ENCODE measurements at regions not wholly inside any gene's neighbourhood (a gene's known extent, or its start where the extent isn't known, plus 50 kb on each side); places are given as distances from the start of the nearest gene placed in this dataset.

- TF ChIP-seq CTCF (IDR thresholded peaks at IDR 0.05; ENCODE audit: low read depth, low read length, poor library complexity, severe bottlenecking) (no peak), EZH2phosphoT487 (IDR thresholded peaks at IDR 0.05; ENCODE audit: borderline replicate concordance, low read length) (no peak)
Observed at GRCh38 chr12:22746720-22747119, 121.7 kb downstream of the ETNK1 start.

GRCh38 chr12:22755629-22756028 lies 130.7 kb downstream of the ETNK1 start:
- no peaks in the 10 kb centered on the region for H3K9me2 ChIP-seq (replicated peaks; ENCODE audit: control insufficient read depth, low read length)
- no peak overlapping the region for H3K4me3 ChIP-seq (ENCODE audit: low read length)
- no peaks in the 10 kb centered on the region for H3K4me1 ChIP-seq (ENCODE audit: control insufficient read depth, low read length)
- no peaks in the 10 kb centered on the region for H3K27me3 ChIP-seq (ENCODE audit: control insufficient read depth, low read length)
- H3K4me2 ChIP-seq (ENCODE audit: low read length) = no peak overlapping the region
- no peaks in the 10 kb centered on the region for H3K79me2 ChIP-seq (ENCODE audit: control insufficient read depth, low read length)
- H3F3A ChIP-seq (ENCODE audit: control insufficient read depth, insufficient read depth) = no peaks in the 10 kb centered on the region
- no peak overlapping the region for H3K27ac ChIP-seq (ENCODE audit: low read depth, low read length)
- no peaks in the 10 kb centered on the region for H4K20me1 ChIP-seq (ENCODE audit: control insufficient read depth, insufficient read depth, low read depth, low read length)
- TF ChIP-seq CTCF (IDR thresholded peaks at IDR 0.05; ENCODE audit: low read depth, low read length, poor library complexity, severe bottlenecking) (no peak), EZH2phosphoT487 (IDR thresholded peaks at IDR 0.05; ENCODE audit: borderline replicate concordance, low read length) (no peak)
- no peaks in the 10 kb centered on the region for H3K9me3 ChIP-seq (ENCODE audit: control insufficient read depth, insufficient read depth, low read length)
- H3K36me3 ChIP-seq (ENCODE audit: control insufficient read depth, low read length) = no peaks in the 10 kb centered on the region

More at GRCh38 chr12:22746720-22747119, 121.7 kb downstream of the ETNK1 start:
- H3K4me3 ChIP-seq (ENCODE audit: low read length) = no peak overlapping the region
- no peaks in the 10 kb centered on the region for H3K4me1 ChIP-seq (ENCODE audit: control insufficient read depth, low read length)
- H3K36me3 ChIP-seq (ENCODE audit: control insufficient read depth, low read length) = no peaks in the 10 kb centered on the region
- H3K9me2 ChIP-seq (replicated peaks; ENCODE audit: control insufficient read depth, low read length) = no peaks in the 10 kb centered on the region
- no peaks in the 10 kb centered on the region for H3K9me3 ChIP-seq (ENCODE audit: control insufficient read depth, insufficient read depth, low read length)
- no peak overlapping the region for H3K4me2 ChIP-seq (ENCODE audit: low read length)
- no peaks in the 10 kb centered on the region for H3K79me2 ChIP-seq (ENCODE audit: control insufficient read depth, low read length)
- no peaks in the 10 kb centered on the region for H4K20me1 ChIP-seq (ENCODE audit: control insufficient read depth, insufficient read depth, low read depth, low read length)
- peaks cover 6% of the 10 kb centered on the region; the same call in 1 of the 2 replicates for H3K27me3 ChIP-seq (ENCODE audit: control insufficient read depth, low read length)
- H3F3A ChIP-seq (ENCODE audit: control insufficient read depth, insufficient read depth) = no peaks in the 10 kb centered on the region
- H3K27ac ChIP-seq (ENCODE audit: low read depth, low read length) = no peak overlapping the region

- Histone ChIP-seq H3K9me3 (ENCODE audit: control insufficient read depth, insufficient read depth, low read length) (no peaks in the 10 kb centered on the region), H3K4me1 (ENCODE audit: control insufficient read depth, low read length) (no peaks in the 10 kb centered on the region), H3F3A (ENCODE audit: control insufficient read depth, insufficient read depth) (no peaks in the 10 kb centered on the region), H3K27me3 (ENCODE audit: control insufficient read depth, low read length) (no peaks in the 10 kb centered on the region), H3K79me2 (ENCODE audit: control insufficient read depth, low read length) (no peaks in the 10 kb centered on the region), H3K36me3 (ENCODE audit: control insufficient read depth, low read length) (no peaks in the 10 kb centered on the region), H4K20me1 (ENCODE audit: control insufficient read depth, insufficient read depth, low read depth, low read length) (no peaks in the 10 kb centered on the region), H3K4me3 (ENCODE audit: low read length) (no peak overlapping the region), H3K27ac (ENCODE audit: low read depth, low read length) (no peak overlapping the region), H3K4me2 (ENCODE audit: low read length) (no peak overlapping the region), H3K9me2 (replicated peaks; ENCODE audit: control insufficient read depth, low read length) (no peaks in the 10 kb centered on the region)
- no peak for TF ChIP-seq EZH2phosphoT487 (IDR thresholded peaks at IDR 0.05; ENCODE audit: borderline replicate concordance, low read length)
Observed at GRCh38 chr12:22759769-22760674, 135.1 kb downstream of the ETNK1 start.
